NCI-H446 (cell line): ENCODE measurements at regions not wholly inside any gene's neighbourhood (a gene's known extent, or its start where the extent isn't known, plus 50 kb on each side); places are given as distances from the start of the nearest gene placed in this dataset.
"Not testable (repeated sequence)": the region's sequence is repeated elsewhere in the genome, so short reads cannot be mapped to it uniquely, and the experiment has no call there.

Source experiments
- DNase-seq, 2 experiments: peaks; one replicate each; lab custom pipeline; 2025; lab: John Stamatoyannopoulos, UW

DNA sequence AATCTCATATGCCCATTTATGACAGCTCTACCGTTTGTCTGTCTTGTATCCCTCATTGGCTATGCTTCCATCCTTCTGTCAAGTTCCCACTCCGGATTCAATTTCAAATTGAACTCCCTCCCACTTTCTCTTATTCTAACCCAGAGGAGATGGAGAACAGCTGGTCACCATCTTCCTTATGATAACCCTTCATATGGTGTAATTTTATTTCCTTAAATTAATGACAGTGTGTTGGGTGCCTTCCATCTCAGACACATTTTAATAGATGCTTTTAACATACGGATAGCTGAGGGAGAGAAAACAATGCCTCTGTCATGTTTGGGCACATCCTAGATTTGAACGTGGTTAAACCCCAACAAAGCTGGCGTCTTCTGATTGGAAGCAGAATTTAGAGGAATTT, 103.0 kb upstream of the PLXNA2 start:
- DNase-seq: no peak

GRCh38 chr1:208349694-208350330, 105.6 kb upstream of the PLXNA2 start:
- no peak for DNase-seq

DNA sequence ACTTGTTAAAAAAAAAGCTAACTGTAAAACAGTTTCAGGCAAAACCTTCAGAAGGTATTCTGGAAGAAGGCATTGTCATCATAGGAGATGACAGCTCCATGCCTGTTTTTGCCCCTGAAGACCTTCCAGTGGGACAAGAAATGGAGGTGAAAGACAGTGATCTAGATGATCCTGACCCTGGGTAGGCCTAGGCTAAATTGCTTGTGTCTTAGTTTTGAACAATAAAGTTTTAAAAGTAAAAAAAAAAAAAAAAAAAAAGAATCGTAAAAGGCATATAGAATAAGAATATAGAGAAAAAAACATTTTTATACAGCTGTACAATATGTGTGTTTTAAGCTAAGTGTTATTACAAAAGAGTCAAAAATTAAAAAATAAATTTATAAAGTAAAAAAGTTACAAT, 106.6 kb upstream of the PLXNA2 start:
- no peak for DNase-seq

DNA sequence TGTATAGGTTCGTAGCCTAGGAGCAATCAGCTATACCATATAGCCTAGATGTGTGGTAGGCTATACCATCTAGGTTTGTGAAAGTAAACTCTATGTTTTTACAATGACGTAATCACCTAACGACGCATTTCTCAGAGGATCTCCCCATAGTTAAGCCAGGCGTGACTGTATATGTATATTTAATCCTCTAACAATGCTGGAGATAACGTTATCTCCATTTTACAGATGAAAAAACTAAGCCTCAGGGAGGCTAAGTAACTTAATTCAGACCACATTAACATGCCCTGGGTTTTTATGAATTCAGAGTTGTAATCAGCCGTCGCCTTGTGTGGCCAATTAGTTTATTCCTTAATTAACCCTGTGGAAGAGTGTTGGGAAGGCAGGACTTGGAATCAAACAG, 107.7 kb upstream of the PLXNA2 start:
- DNase-seq: no peak

- DNase-seq: not testable (repeated sequence)
Observed at GRCh38 chr1:208353797-208354196, 109.6 kb upstream of the PLXNA2 start.

DNA sequence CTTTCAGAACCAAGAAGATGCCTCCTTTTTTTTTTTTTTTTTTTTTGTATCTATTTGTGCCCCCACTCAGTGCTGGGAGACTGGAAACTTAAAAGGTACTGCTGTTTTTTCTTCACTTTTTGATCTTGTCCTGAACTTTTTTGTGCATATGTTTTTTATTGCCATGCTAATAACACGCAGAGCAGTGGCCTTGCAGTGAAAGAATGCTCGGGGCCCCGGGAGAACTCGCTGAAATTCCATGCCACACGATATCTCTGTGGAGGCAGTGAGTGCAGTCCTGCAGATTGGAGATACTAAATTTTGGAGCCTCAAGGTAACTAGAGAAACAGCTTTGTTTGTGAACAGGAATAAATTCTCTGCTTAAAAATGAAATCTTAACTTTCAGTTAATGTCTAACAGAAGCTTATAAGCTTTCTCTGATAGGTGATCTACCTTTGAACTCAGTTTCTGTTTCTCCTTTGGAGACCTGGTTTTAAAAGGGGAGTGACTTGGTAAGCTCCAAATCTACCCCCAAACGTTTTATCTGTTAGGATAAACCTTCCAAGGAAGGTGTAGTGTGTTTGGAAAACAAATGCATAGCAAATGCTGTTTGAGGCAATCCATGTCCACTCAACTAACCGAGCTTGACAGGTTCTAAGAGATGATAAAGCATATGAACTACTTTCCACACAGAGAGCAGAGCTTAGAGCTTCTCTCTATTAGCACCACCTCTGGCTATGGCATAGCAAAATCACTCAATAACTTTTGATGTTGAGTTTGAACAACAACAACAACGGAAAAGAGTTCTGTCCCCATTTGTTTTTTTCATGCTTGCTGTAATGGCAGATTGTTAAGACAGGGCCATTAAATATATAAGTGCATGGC, 113.7 kb upstream of the PLXNA2 start:
- DNase-seq: no peak

DNA sequence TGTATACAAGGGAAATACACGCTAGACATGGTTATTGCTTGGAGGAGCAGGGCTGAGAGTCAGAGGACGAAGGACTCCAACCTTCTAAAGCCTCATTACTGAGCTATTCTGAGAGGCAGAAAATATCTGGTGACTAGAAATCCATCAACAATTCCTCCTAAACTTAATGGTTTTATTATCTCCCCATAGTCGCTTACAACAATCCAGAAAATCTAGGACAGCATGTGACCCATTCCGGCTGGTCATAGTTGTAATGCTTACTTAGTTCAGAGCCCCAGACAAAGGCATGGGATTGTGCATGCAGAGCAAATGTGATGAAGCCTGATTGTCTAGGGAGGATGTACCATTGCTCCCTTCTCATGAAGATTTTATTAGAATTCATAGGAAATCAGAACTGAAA, 114.5 kb upstream of the PLXNA2 start:
- no peak for DNase-seq

DNA sequence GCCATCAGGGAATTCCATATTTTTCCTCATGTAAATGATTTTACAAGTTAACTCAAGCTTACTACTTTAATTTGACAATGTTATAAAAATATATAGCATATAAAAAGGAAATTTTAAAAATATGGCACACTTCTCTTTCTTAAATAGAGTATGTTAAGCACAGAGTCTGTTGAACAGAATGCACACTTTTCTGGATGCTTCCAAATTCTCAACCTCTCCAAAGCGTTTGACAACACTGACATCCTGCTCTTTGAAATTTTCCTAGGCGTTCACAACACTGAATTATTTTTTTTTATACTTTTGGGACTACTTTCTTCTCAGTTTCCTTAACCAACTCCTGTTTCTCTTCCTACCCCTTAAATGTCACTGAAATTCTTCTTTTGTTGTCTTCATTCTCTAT, 117.8 kb upstream of the PLXNA2 start:
- DNase-seq: no peak

GRCh38 chr1:208366559-208366958, 122.4 kb upstream of the PLXNA2 start:
- no peak for DNase-seq

- no peak for DNase-seq
Observed at GRCh38 chr1:208369045-208369444, 124.9 kb upstream of the PLXNA2 start.

DNA sequence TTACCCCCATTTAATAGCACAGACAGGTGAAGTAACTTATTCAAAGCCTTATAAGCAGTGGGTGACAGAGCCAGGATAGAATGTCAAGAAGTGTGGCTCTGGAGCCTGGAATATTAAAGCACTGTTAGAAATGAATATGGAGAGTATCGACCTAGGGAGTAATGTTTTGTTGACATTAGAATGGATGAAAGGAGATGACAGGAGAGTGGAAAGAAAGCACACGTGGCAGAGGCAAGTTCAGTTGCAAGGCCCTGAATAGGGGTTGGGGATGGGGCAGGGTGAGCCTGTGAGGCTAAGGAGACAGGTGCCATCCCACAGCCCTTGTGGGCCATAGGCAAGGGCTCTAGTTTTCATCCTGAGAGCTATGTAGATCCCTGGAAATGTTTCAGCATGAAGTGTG, 125.5 kb upstream of the PLXNA2 start:
- no peak for DNase-seq

DNA sequence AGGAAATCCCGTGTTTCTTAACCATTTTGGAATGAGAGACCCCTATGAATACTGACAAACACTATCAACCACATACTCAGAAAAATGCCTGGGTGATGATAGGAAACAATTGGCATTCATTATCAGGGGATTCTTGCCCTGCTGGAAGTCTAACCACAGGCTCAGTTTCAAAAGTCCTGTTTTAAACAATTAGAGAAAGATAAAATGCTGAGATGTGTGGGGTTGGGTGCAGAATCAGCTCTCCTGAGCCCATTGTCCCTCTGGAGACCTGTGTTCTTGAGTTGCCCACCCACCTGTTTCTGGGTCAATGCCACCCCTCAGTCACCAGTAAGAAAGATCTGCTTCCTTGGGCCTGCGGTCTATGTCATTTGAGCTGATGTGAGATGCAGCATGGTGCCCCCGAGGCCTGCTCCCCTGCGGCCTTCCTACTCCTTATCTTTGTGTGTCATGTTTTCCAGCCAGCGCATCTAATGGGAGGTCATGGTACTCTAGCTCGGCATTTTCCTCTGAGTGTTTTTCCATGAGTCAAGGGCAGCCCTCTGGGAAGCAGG, 130.3 kb upstream of the PLXNA2 start:
- DNase-seq: no peak

DNA sequence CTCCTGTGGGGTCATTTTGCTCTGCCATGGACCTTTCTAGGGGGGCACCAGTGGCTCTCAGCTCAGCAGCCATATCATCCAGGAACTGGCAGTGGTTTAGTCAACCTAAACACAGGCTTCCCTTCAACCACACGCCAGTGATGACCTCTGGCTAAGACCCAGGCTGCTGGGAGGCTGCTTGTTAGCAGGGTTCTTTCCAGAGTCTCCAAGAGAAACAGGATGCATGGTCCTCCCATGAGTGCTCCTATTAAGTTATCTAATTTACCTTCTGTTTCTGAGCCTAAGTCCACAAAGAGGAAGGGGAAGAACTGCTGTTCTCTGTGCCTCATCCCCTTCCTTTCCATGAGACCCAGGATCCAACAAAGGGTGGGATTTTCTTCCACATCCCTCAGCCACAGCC, 137.3 kb upstream of the PLXNA2 start:
- no peak for DNase-seq

DNA sequence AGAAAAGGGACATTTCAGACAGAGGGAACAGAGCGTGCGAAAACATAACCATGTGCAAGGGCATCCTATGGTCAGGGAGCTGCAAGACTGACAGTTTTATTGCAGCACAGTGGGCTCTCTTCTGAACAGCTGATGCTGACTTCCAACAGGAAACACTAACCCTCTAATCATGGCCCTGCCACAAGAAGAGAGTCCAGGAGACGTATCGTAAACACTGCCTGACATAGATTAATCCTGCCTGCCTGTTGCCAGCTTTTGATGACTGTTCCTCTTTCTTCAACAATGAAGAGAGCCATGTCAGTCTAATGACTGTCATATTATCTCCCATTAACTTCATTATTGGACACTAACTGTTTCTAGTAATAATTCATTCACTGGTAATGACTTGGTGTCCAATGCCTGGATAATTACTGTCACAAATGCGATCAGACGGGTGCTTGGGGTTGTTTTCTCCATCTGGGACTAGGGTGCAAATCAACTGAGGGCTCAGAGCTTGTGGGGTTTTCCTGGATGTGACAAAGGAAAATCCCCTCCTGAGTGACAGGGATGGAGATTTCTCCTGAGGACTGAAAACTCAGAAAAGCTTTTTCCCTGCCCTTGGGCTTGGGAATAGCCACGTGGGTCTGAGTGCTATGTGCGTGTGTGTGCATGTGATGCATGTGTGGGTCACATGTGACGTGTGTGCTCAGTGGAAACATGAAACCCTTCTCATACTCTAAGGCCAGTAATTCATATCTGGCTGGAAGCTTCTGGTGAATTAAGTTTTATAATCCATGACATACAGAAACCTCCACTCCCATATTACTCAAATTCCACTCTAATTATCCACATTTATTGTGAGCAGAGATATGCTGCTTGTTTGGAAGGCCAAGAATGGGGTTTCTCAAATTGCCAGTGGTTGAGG, 144.0 kb upstream of the PLXNA2 start:
- no peak for DNase-seq

GRCh38 chr1:208393416-208393815, 149.2 kb upstream of the PLXNA2 start:
- no peak for DNase-seq

DNA sequence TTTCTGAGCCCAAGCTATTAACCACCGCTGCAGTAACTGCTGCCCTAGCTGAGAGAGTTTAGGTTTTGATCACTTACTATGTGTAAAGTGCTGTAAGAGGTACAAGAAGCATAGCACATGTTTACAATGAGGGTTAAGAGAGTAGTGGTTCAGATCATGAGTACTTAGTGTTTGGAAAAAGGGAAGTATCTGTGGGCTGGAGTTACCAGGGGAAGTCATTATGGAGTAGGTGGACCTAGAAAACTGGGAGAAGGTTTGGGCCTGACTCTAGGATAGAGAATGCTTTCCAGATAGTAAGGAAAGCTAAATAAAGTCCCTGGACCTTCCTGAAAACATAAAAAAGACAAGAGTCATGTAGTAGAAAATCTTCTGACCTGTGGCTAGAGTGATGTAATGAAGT, 149.6 kb upstream of the PLXNA2 start:
- DNase-seq: no peak

DNA sequence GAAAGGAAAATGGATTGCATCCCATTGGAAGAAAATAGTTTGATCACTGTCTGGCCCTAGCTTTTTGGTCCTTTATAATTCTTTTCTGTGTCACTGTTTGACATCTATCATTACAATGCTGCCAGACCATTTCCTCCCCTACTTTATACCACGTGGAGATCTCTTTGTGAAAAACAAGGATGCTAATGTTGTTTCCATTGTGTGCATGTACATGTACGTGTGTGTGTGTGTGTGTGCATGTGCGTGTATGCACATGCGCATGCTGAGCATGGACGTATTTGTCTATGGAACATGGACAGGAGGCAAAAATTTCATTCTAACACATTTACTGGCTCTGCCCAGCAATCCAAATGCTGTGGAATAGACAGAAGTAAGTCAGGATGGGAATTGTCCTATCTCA, 153.1 kb upstream of the PLXNA2 start:
- DNase-seq: no peak

DNA sequence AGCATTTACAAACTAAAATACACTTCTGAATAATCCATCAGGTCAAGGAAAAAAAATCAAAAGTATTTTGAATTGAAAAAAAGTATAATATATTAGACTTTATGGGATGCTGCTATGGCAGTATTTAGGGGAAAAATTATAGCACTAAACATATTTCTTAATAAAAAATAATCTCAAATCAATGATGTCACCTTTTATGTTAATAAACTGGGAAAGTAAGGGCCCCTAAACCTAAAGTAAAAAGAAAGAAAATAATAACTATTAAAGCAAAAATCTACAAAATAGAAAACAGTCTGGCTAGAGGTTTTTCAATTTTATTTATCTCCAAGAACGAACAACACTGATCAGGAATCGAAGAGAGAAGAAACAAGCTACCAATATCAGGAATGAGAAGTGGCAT, 160.8 kb upstream of the PLXNA2 start:
- DNase-seq: no peak

- DNase-seq: no peak
Observed at GRCh38 chr1:208409176-208409575, 165.0 kb upstream of the PLXNA2 start.

DNA sequence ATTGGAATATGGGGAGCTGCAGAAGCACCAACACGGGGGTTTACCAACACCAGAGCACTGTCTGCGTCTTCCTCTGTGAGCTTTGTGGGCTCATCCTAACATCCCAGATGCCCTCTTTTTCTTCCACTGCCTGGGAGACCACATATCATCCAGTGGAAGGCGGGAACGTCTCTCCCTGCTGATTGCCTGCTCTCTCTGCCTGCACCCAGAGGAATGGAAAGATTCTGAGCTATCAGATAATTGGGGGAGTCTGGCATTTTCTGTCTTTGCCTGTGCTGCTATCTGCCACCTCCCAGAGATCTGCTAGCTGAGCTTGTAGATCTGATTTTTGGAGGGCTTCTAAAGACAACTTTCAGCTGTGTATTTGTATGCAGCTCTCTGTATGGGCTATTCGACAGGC, 166.2 kb upstream of the PLXNA2 start:
- DNase-seq: no peak

GRCh38 chr1:208413006-208413405, 168.8 kb upstream of the PLXNA2 start:
- no peak for DNase-seq

DNA sequence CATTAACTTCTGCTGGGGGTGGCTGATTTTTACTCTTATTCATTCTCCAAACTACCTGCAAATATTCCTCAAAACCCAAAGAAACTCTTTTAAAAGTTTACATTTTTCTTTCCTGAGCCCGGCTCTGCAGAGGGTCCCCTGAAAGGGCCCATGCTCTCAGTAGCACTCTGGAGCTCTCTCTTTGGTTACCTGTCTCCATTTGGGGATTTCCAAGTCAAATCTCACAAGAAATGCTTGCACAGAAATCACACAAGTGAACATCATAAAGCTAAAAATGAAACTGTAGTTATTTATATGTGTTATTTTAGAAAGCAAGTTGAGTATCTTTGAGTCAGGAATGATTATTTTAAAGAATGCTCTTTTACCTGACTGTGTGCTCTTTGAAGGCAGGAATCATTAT, 174.5 kb upstream of the PLXNA2 start:
- no peak for DNase-seq
